ENCODE measurements at regions not wholly inside any gene's neighbourhood (a gene's known extent, or its start where the extent isn't known, plus 50 kb on each side); places are given as distances from the start of the nearest gene placed in this dataset.
"Not testable (repeated sequence)": the region's sequence is repeated elsewhere in the genome, so short reads cannot be mapped to it uniquely, and the experiment has no call there.

- Histone ChIP-seq H4K20me1 (ENCODE audit: insufficient read depth, low read length) (no peaks in the 10 kb centered on the region), H3K4me1 (ENCODE audit: control insufficient read depth in 1 of 2, insufficient read depth in 2 of 2, low read length in 2 of 2) (no peaks in the 10 kb centered on the region), H3K79me2 (ENCODE audit: insufficient read depth, low read length) (no peaks in the 10 kb centered on the region), H3K9me3 (replicated peaks in 1 of 2; ENCODE audit: control insufficient read depth in 1 of 2, insufficient read depth in 1 of 2, low read length in 2 of 2) (no peaks in the 10 kb centered on the region), H2AFZ (ENCODE audit: insufficient read depth, low read depth, low read length, poor library complexity, severe bottlenecking) (no peak overlapping the region), H3K27me3 (ENCODE audit: control insufficient read depth in 2 of 2, insufficient read depth in 2 of 2, low read length in 2 of 2) (no peaks in the 10 kb centered on the region), H3K36me3 (replicated peaks in 1 of 2; ENCODE audit: control insufficient read depth in 1 of 2, insufficient read depth in 2 of 2, low read length in 2 of 2) (no peaks in the 10 kb centered on the region), H3K4me2 (replicated peaks; ENCODE audit: extremely low read depth, low read length, poor library complexity, severe bottlenecking) (no peak overlapping the region), H3K9ac (ENCODE audit: insufficient read depth, low read length, poor library complexity, severe bottlenecking) (no peak overlapping the region), H3K27ac (ENCODE audit: low read depth in 1 of 2, low read length in 2 of 2) (no peak overlapping the region), H3K4me3 (replicated peaks in 1 of 3; ENCODE audit: low read depth in 2 of 3, low read length in 3 of 3) (no peak overlapping the region)
- intact Hi-C loops (cut with micrococcal nuclease) = no loop called here
- peak overlapping the region in 1 of 2 donors; percentile 11 for H3K4me3 Mint-ChIP-seq
- no peaks in the 10 kb centered on the region for H3K4me1 Mint-ChIP-seq
- H3K36me3 Mint-ChIP-seq = no peaks in the 10 kb centered on the region
- DNase-seq = no peak
- H3K9me3 Mint-ChIP-seq = peaks cover 0 to 3% (median 0%) of the 10 kb centered on the region in 7 donors
- 88% methylated on average over 5 of the region's 7 CpGs for WGBS (ENCODE audit: insufficient coverage)
- peaks cover 0 to 3% (median 2%) of the 10 kb centered on the region in 3 donors for H3K27me3 Mint-ChIP-seq (ENCODE audit: low read depth in 3 of 3)
- no peak overlapping the region for H3K27ac Mint-ChIP-seq
- TF ChIP-seq CTCF (IDR thresholded peaks at IDR 0.05) = no peak
Observed at GRCh38 chr20:22523128-22523498, 61.3 kb downstream of the FOXA2 start.

DNA sequence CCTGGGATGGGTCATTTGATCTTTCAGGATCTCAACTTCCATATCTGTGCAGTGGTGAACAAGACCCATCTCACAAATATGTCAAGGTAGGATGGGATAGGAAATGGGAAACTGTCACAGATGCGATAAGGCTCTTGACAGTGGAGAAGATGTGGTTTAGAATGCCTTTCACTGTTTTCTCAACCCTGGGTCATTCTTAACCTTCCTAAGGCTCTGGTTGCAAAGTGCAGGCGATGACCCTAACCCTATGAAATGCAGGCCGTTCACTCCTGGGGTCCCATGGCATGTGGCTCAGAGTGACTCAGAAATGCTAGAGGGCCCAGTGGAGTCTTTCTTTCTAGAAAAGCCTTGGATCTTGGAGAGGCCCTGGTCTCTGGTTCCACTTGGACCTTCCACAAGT, 61.7 kb downstream of the FOXA2 start:
- Histone ChIP-seq H3K36me3 (replicated peaks in 1 of 2; ENCODE audit: control insufficient read depth in 1 of 2, insufficient read depth in 2 of 2, low read length in 2 of 2) (no peaks in the 10 kb centered on the region), H3K4me3 (replicated peaks in 1 of 3; ENCODE audit: low read depth in 2 of 3, low read length in 3 of 3) (no peak overlapping the region), H2AFZ (ENCODE audit: insufficient read depth, low read depth, low read length, poor library complexity, severe bottlenecking) (no peak overlapping the region), H3K79me2 (ENCODE audit: insufficient read depth, low read length) (no peaks in the 10 kb centered on the region), H3K27ac (ENCODE audit: low read depth in 1 of 2, low read length in 2 of 2) (no peak overlapping the region), H3K9me3 (replicated peaks in 1 of 2; ENCODE audit: control insufficient read depth in 1 of 2, insufficient read depth in 1 of 2, low read length in 2 of 2) (no peaks in the 10 kb centered on the region), H3K9ac (ENCODE audit: insufficient read depth, low read length, poor library complexity, severe bottlenecking) (no peak overlapping the region), H3K4me2 (replicated peaks; ENCODE audit: extremely low read depth, low read length, poor library complexity, severe bottlenecking) (no peak overlapping the region), H3K27me3 (ENCODE audit: control insufficient read depth in 2 of 2, insufficient read depth in 2 of 2, low read length in 2 of 2) (no peaks in the 10 kb centered on the region), H4K20me1 (ENCODE audit: insufficient read depth, low read length) (no peaks in the 10 kb centered on the region), H3K4me1 (ENCODE audit: control insufficient read depth in 1 of 2, insufficient read depth in 2 of 2, low read length in 2 of 2) (no peaks in the 10 kb centered on the region)
- Mint-ChIP-seq H3K4me3 (no peak overlapping the region), H3K27me3 (ENCODE audit: low read depth in 3 of 3) (peaks cover 0 to 3% (median 2%) of the 10 kb centered on the region in 3 donors), H3K4me1 (no peaks in the 10 kb centered on the region), H3K36me3 (no peaks in the 10 kb centered on the region), H3K9me3 (peaks cover 0 to 3% (median 0%) of the 10 kb centered on the region in 7 donors), H3K27ac (no peak overlapping the region)
- intact Hi-C loops (cut with micrococcal nuclease) = no loop called here
- no CpG with 5 or more reads among the region's 3 CpGs for WGBS (ENCODE audit: insufficient coverage)
- no peak for DNase-seq
- TF ChIP-seq CTCF (IDR thresholded peaks at IDR 0.05) = no peak

DNA sequence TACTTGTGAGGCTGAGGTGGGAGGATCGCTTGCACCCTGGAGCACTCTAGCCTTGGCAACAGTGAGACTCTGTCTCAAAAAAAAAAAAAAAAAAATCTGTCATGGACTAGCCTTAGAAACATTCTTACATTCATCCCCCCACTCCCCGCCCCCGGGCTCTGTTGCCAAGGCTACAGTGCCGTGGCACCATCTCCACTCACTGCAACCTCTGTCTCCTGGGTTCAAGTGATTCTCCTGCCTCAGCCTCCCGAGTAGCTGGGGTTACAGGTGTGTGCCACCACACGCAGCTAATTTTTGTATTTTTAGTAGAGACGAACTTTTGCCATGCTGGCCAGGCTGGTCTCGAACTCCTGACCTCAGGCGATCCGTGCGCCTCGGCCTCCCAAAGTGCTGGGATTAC, 62.4 kb downstream of the FOXA2 start:
- H3K4me1 ChIP-seq (ENCODE audit: control insufficient read depth in 1 of 2, insufficient read depth in 2 of 2, low read length in 2 of 2); H3K36me3 ChIP-seq (replicated peaks in 1 of 2; ENCODE audit: control insufficient read depth in 1 of 2, insufficient read depth in 2 of 2, low read length in 2 of 2); H3K27ac ChIP-seq (ENCODE audit: low read depth in 1 of 2, low read length in 2 of 2); H4K20me1 ChIP-seq (ENCODE audit: insufficient read depth, low read length); H3K4me1 Mint-ChIP-seq; H2AFZ ChIP-seq (ENCODE audit: insufficient read depth, low read depth, low read length, poor library complexity, severe bottlenecking); H3K27me3 ChIP-seq (ENCODE audit: control insufficient read depth in 2 of 2, insufficient read depth in 2 of 2, low read length in 2 of 2); H3K9me3 ChIP-seq (replicated peaks in 1 of 2; ENCODE audit: control insufficient read depth in 1 of 2, insufficient read depth in 1 of 2, low read length in 2 of 2); H3K4me3 ChIP-seq (replicated peaks in 1 of 3; ENCODE audit: low read depth in 2 of 3, low read length in 3 of 3); H3K4me2 ChIP-seq (replicated peaks; ENCODE audit: extremely low read depth, low read length, poor library complexity, severe bottlenecking); H3K9ac ChIP-seq (ENCODE audit: insufficient read depth, low read length, poor library complexity, severe bottlenecking); H3K9me3 Mint-ChIP-seq; H3K4me3 Mint-ChIP-seq; H3K36me3 Mint-ChIP-seq; H3K27ac Mint-ChIP-seq; H3K27me3 Mint-ChIP-seq (ENCODE audit: low read depth in 3 of 3); intact Hi-C loops (cut with micrococcal nuclease); H3K79me2 ChIP-seq (ENCODE audit: insufficient read depth, low read length); DNase-seq: not testable (repeated sequence)
- 100% methylated on average over 2 of the region's 12 CpGs for WGBS (ENCODE audit: insufficient coverage)

Measured in CD14-positive monocyte (primary cell).